Right lobe of liver (tissue), 6 donors: ENCODE measurements at regions not wholly inside any gene's neighbourhood (a gene's known extent, or its start where the extent isn't known, plus 50 kb on each side); places are given as distances from the start of the nearest gene placed in this dataset.

Source experiments
- ATAC-seq, 4 donors: fragments of 200-7000 bp; cut with Tn5 transposase; one replicate each; pipeline ENCODE4 v1.9.1; 2020; ENCODE audit warnings: mild to moderate bottlenecking in 4 of 4, moderate library complexity in 4 of 4
- DNase-seq, 3 donors: peaks; one replicate each; pipeline ENCODE4 v3.0.0-alpha.2; 2020
- H3K27ac ChIP-seq, 3 donors: fragments of 200-600 bp; one replicate each; pipeline ENCODE4 v1.8.0; 2022
- H3K27me3 ChIP-seq, 2 donors: fragments of 200-600 bp; one replicate each; pipeline ENCODE4 v1.8.0; 2022
- H3K36me3 ChIP-seq, 4 donors: fragments of 200-600 bp; sonication (generic) in 1 of 4; one replicate each; pipeline versions ENCODE4 v1.5.1 to v1.8.0; 2017 to 2022; ENCODE audit warnings: control low read depth in 1 of 4
- H3K4me1 ChIP-seq, 4 donors: fragments of 200-600 bp; sonication (generic) in 1 of 4; one replicate each; pipeline versions ENCODE4 v1.5.1 to v1.8.0; 2017 to 2022; ENCODE audit warnings: control low read depth in 1 of 4
- H3K4me3 ChIP-seq, 3 donors: fragments of 200-600 bp; one replicate each; pipeline ENCODE4 v1.8.0; 2022
- H3K9me3 ChIP-seq, 4 donors: fragments of 200-600 bp; sonication (generic) in 1 of 4; one replicate each; pipeline versions ENCODE4 v1.5.1 to v1.8.0; 2017 to 2022; ENCODE audit warnings: control low read depth in 1 of 4
- POLR2A ChIP-seq: fragments of 450-650 bp; IDR thresholded peaks from one replicate; pipeline ENCODE4 v1.6.1; 2017; ENCODE audit warnings: antibody characterized with exemption, mild to moderate bottlenecking
- WGBS: methylation state at CpG from one replicate; pipeline ENCODE4 v1.1.6; 2018; ENCODE audit warnings: low coverage, low lambda C conversion rate; ENCODE audit not compliant: insufficient coverage; ENCODE audit errors: missing lambda C conversion rate; 5-methylcytosine and 5-hydroxymethylcytosine counted together
- intact Hi-C, 2 donors: fragments of 100-400 bp; cut with DNase I; formaldehyde crosslinking; loops; one replicate each; pipeline versions ENCODE4 v1.11.2 to v1.14.1; 2022
- TF ChIP-seq, protein P1 (sequence below), 4 donors: fragments of 200-600 bp in 3 of 4; fragments of 450-650 bp in 1 of 4; IDR thresholded peaks; one replicate each; pipeline versions ENCODE4 v1.5.1 to v1.8.0; 2016 to 2022; ENCODE audit warnings: antibody characterized with exemption in 4 of 4, mild to moderate bottlenecking in 2 of 4
- donor health status: DM: no; HTN: yes; CAD: no.
- donor health status: DM: no; HTN: no; CAD: no.
- donor health status: DM: no; HTN: no; CAD: no.
- donor health status: DM: no; HTN: yes; CAD: no.
- donor health status: DM: no; HTN: yes; CAD: no.

DNA sequence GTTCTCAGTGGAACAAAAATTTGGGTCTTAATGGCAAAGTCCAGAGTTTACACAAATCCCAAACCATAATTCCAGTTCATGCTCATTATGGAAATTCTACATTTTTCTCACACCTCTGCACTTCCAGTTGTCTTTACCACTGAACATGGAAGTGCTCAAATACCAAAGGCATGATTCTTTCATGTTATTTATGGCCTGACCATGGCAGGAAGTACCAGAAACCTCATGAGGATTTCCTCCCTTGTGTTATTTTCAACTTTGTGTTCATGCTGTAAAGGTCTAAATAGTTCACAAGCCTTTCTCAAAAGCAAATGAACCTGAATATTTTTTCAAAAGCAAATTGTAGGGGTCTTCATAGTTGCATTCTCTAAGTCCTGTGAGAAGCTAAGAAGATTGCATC, 82.0 kb upstream of the ITGA1 start:
- intact Hi-C loops = no loop called here

DNA sequence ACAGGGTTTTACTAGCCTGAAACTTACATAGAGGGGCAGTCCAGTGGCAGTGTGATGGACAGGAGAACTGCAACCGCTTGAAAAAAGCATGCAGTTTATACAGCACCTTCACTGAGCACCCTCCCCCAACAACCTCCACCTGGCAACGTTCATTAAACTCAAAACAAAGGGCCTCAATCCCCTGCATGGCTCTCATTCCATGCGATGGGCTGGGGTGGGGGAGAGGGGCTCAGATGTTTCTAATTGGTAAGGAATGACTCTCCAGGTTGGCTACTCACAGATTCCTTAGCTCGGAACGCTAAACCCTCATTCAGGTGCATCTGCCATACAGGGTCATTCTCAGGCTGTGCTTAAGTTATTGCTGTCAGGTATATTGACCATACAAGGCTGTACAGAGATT, 80.9 kb upstream of the ITGA1 start:
- Histone ChIP-seq H3K9me3 (no peaks in the 10 kb centered on the region), H3K36me3 (no peaks in the 10 kb centered on the region), H3K4me3 (no peak overlapping the region), H3K4me1 (peaks cover 0 to 12% (median 0%) of the 10 kb centered on the region in 4 donors), H3K27ac (no peak overlapping the region), H3K27me3 (no peaks in the 10 kb centered on the region)
- intact Hi-C loops = no loop called here
- WGBS = 74% methylated on average over 3 of the region's 5 CpGs
- TF ChIP-seq POLR2A = no peak
- TF ChIP-seq, protein P1, sequence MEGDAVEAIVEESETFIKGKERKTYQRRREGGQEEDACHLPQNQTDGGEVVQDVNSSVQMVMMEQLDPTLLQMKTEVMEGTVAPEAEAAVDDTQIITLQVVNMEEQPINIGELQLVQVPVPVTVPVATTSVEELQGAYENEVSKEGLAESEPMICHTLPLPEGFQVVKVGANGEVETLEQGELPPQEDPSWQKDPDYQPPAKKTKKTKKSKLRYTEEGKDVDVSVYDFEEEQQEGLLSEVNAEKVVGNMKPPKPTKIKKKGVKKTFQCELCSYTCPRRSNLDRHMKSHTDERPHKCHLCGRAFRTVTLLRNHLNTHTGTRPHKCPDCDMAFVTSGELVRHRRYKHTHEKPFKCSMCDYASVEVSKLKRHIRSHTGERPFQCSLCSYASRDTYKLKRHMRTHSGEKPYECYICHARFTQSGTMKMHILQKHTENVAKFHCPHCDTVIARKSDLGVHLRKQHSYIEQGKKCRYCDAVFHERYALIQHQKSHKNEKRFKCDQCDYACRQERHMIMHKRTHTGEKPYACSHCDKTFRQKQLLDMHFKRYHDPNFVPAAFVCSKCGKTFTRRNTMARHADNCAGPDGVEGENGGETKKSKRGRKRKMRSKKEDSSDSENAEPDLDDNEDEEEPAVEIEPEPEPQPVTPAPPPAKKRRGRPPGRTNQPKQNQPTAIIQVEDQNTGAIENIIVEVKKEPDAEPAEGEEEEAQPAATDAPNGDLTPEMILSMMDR (IDR thresholded peaks at IDR 0.05) = no peak
- no peak for ATAC-seq
- DNase-seq = no peak

More for the DNA sequence above, 82.0 kb upstream of the ITGA1 start:
- TF ChIP-seq, protein P1 (IDR thresholded peaks at IDR 0.05) = no peak
- no peak for TF ChIP-seq POLR2A
- H3K4me1 ChIP-seq = peaks cover 0 to 12% (median 0%) of the 10 kb centered on the region in 4 donors
- H3K9me3 ChIP-seq = no peaks in the 10 kb centered on the region
- H3K4me3 ChIP-seq = no peak overlapping the region
- no peaks in the 10 kb centered on the region for H3K36me3 ChIP-seq
- H3K27ac ChIP-seq = no peak overlapping the region
- ATAC-seq = no peak
- no peaks in the 10 kb centered on the region for H3K27me3 ChIP-seq
- DNase-seq = no peak

DNA sequence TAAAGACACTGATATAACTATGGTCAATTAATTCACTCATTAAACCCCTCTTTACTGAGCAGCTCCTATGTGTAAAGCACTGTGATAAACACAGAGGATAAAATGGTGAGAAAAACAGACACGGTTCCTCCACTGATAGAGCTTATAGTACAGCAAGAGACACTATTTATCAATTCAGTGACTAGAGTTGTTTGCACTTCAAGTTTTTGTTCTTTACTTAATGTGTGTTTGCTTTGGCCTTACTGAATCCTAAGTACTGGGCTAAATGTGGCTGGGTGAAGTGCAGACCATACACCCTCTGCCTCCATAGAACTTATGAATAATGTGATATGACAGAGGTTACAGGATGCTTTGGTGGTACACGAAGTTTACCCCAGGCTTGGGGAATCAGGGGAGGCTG, 80.1 kb upstream of the ITGA1 start:
- DNase-seq = no peak
- ATAC-seq = peak; percentile 12 to 76 (median 40)
- Histone ChIP-seq H3K27ac (no peak overlapping the region), H3K9me3 (no peaks in the 10 kb centered on the region), H3K4me1 (peaks cover 0 to 12% (median 0%) of the 10 kb centered on the region in 4 donors), H3K4me3 (no peak overlapping the region), H3K36me3 (no peaks in the 10 kb centered on the region), H3K27me3 (no peaks in the 10 kb centered on the region)
- 38% methylated on average over 2 of the region's 2 CpGs for WGBS
- intact Hi-C loops = no loop called here
- TF ChIP-seq POLR2A = no peak
- TF ChIP-seq, protein P1 (IDR thresholded peaks at IDR 0.05) = no peak

DNA sequence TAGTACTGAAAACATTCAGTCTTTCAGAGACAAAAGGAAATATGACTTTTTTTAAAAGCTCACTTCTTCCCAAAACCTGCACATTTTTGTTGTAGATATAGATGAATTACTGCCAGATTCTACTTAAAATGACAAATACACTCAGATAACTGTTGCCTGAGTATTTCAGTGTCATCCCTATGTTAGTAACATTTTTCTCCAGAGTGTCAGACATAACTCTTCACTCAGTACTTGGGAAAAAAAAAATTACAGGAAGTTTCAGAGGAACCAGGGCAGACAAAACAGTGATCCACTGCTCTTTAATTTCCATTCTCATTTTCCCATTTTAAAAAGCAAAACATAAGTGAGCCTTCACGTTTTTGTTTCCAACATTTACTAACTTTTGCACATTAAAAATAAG, 79.3 kb upstream of the ITGA1 start:
- peaks cover 0 to 12% (median 0%) of the 10 kb centered on the region in 4 donors for H3K4me1 ChIP-seq
- no peak for TF ChIP-seq POLR2A
- TF ChIP-seq, protein P1 (IDR thresholded peaks at IDR 0.05) = no peak

More for the DNA sequence above, 79.3 kb upstream of the ITGA1 start:
- Histone ChIP-seq H3K27me3 (no peaks in the 10 kb centered on the region), H3K27ac (peak overlapping the region in 1 of 3 donors; percentile 17), H3K36me3 (no peaks in the 10 kb centered on the region), H3K4me3 (no peak overlapping the region), H3K9me3 (no peaks in the 10 kb centered on the region)
- 18% methylated on average over 1 of the region's 1 CpG for WGBS
- ATAC-seq (no peak), DNase-seq (no peak)
- intact Hi-C loops = no loop called here
